Ishikawa (cell line): ENCODE measurements at regions not wholly inside any gene's neighbourhood (a gene's known extent, or its start where the extent isn't known, plus 50 kb on each side); places are given as distances from the start of the nearest gene placed in this dataset.

ENCODE experiments used
- CEBPB ChIP-seq: IDR thresholded peaks from 2 replicates; pipeline ENCODE4 v1.6.1; 2012
- EGR1 ChIP-seq: IDR thresholded peaks from 2 replicates; pipeline ENCODE4 v1.6.1; 2012
- EP300 ChIP-seq: IDR thresholded peaks from 2 replicates; pipeline ENCODE4 v1.6.1; 2012; ENCODE audit warnings: borderline replicate concordance
- RAD21 ChIP-seq: IDR thresholded peaks from 2 replicates; pipeline ENCODE4 v1.6.1; 2012; ENCODE audit warnings: low read depth
- REST ChIP-seq: IDR thresholded peaks from 2 replicates; pipeline ENCODE4 v1.6.1; 2012; ENCODE audit warnings: low read depth, mild to moderate bottlenecking
- TAF1 ChIP-seq: IDR thresholded peaks from 2 replicates; pipeline ENCODE4 v1.6.1; 2012; ENCODE audit warnings: low read depth, mild to moderate bottlenecking
- TEAD4 ChIP-seq: IDR thresholded peaks from 2 replicates; pipeline ENCODE4 v1.6.1; 2012
- YY1 ChIP-seq: IDR thresholded peaks from 2 replicates; pipeline ENCODE4 v1.6.1; 2012; ENCODE audit warnings: low read depth
- ZBTB7A ChIP-seq: IDR thresholded peaks from 2 replicates; pipeline ENCODE4 v1.6.1; 2012; ENCODE audit warnings: low read depth
- TF ChIP-seq, protein P1 (sequence below): IDR thresholded peaks from 2 replicates; pipeline ENCODE4 v1.6.1; 2012

DNA sequence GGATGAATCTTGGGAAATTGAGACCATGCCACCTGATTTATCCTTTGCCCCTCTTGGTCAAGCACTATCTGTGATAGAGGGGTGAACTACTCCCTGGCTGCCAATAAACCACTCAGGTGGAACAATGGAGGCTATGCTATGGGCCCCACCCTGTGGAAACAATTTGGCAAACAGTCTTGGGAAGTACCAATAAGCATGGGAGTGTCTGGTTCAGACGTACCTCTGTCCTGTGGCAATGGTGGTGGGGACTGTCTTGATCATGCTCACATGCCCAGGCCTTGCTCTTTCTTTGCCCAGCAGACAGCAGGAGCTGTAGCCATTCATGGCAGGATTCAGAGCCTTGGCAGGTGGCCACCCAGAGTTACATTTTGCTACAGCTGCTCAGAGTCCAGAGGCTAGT, 658.7 kb downstream of the KCNJ3 start:
- TF ChIP-seq TAF1 (no peak), CEBPB (no peak), RAD21 (no peak), TEAD4 (no peak), REST (no peak), ZBTB7A (no peak), EP300 (no peak), YY1 (no peak), EGR1 (no peak)
- TF ChIP-seq, protein P1, sequence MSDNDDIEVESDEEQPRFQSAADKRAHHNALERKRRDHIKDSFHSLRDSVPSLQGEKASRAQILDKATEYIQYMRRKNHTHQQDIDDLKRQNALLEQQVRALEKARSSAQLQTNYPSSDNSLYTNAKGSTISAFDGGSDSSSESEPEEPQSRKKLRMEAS, result no peak
